HuH-7.5 (cell line): ENCODE measurements at regions not wholly inside any gene's neighbourhood (a gene's known extent, or its start where the extent isn't known, plus 50 kb on each side); places are given as distances from the start of the nearest gene placed in this dataset.
"Not testable (repeated sequence)": the region's sequence is repeated elsewhere in the genome, so short reads cannot be mapped to it uniquely, and the experiment has no call there.

Experiments used
- DNase-seq: peaks from one replicate; pipeline ENCODE4 v3.0.0; 2011; ENCODE audit warnings: low spot score

- no peak for DNase-seq
Observed at GRCh38 chr7:52777051-52777822, 258.2 kb upstream of the POM121L12 start.

- no peak for DNase-seq
Observed at GRCh38 chr7:52775876-52776275, 259.6 kb upstream of the POM121L12 start.

GRCh38 chr7:52771177-52771576, 264.3 kb upstream of the POM121L12 start:
- no peak for DNase-seq

GRCh38 chr7:52764492-52765169, 270.8 kb upstream of the POM121L12 start:
- no peak for DNase-seq

- no peak for DNase-seq
Observed at GRCh38 chr7:52758356-52758755, 277.1 kb upstream of the POM121L12 start.

GRCh38 chr7:52753855-52754254, 281.6 kb upstream of the POM121L12 start:
- DNase-seq, result no peak

- DNase-seq, result no peak
Observed at GRCh38 chr7:52752891-52753290, 282.5 kb upstream of the POM121L12 start.

- DNase-seq, result no peak
Observed at GRCh38 chr7:52749880-52750279, 285.6 kb upstream of the POM121L12 start.

- no peak for DNase-seq
Observed at GRCh38 chr7:52747817-52748216, 287.6 kb upstream of the POM121L12 start.

- no peak for DNase-seq
Observed at GRCh38 chr7:52741670-52742290, 293.7 kb upstream of the POM121L12 start.

GRCh38 chr7:52735656-52736055, 299.8 kb upstream of the POM121L12 start:
- DNase-seq, result no peak

- DNase-seq, result not testable (repeated sequence)
Observed at GRCh38 chr7:52728683-52729082, 306.8 kb upstream of the POM121L12 start.

GRCh38 chr7:52727632-52728031, 307.8 kb upstream of the POM121L12 start:
- DNase-seq, result no peak

GRCh38 chr7:52726986-52727385, 308.4 kb upstream of the POM121L12 start:
- no peak for DNase-seq

- DNase-seq, result no peak
Observed at GRCh38 chr7:52726493-52726892, 308.9 kb upstream of the POM121L12 start.

- no peak for DNase-seq
Observed at GRCh38 chr7:52723606-52724005, 311.8 kb upstream of the POM121L12 start.

- no peak for DNase-seq
Observed at GRCh38 chr7:52720856-52721255, 314.6 kb upstream of the POM121L12 start.

- no peak for DNase-seq
Observed at GRCh38 chr7:52719677-52720076, 315.8 kb upstream of the POM121L12 start.

- DNase-seq, result no peak
Observed at GRCh38 chr7:52715701-52716100, 319.7 kb upstream of the POM121L12 start.

- DNase-seq, result no peak
Observed at GRCh38 chr7:52712938-52713337, 322.5 kb upstream of the POM121L12 start.

- DNase-seq, result no peak
Observed at GRCh38 chr7:52711951-52712350, 323.5 kb upstream of the POM121L12 start.

- DNase-seq, result no peak
Observed at GRCh38 chr7:52708846-52709245, 326.6 kb upstream of the POM121L12 start.

- DNase-seq, result no peak
Observed at GRCh38 chr7:52705768-52706167, 329.7 kb upstream of the POM121L12 start.
